Endothelial cell (in vitro differentiated cells): ENCODE measurements at regions not wholly inside any gene's neighbourhood (a gene's known extent, or its start where the extent isn't known, plus 50 kb on each side); places are given as distances from the start of the nearest gene placed in this dataset.

Source experiments
- DNase-seq: peaks from one replicate; pipeline ENCODE4 v3.0.0; 2021; ENCODE audit warnings: low spot score
- H3K27ac Mint-ChIP-seq: one replicate; pipeline ENCODE4 v1.8.0; 2021; ENCODE audit warnings: mixed read lengths, inconsistent platforms; ENCODE audit not compliant: unreplicated experiment
- H3K27me3 Mint-ChIP-seq: one replicate; pipeline ENCODE4 v1.8.0; 2021; ENCODE audit warnings: mild to moderate bottlenecking, moderate library complexity, mixed read lengths, inconsistent platforms; ENCODE audit not compliant: unreplicated experiment
- H3K36me3 Mint-ChIP-seq: one replicate; pipeline ENCODE4 v1.8.0; 2021; ENCODE audit warnings: mild to moderate bottlenecking, low read depth, mixed read lengths, inconsistent platforms; ENCODE audit not compliant: unreplicated experiment
- H3K4me1 Mint-ChIP-seq: one replicate; pipeline ENCODE4 v1.8.0; 2021; ENCODE audit warnings: mild to moderate bottlenecking, mixed read lengths, inconsistent platforms; ENCODE audit not compliant: unreplicated experiment
- H3K4me3 Mint-ChIP-seq: one replicate; pipeline ENCODE4 v1.8.0; 2021; ENCODE audit warnings: mild to moderate bottlenecking, mixed read lengths, inconsistent platforms; ENCODE audit not compliant: unreplicated experiment
- H3K9me3 Mint-ChIP-seq: one replicate; pipeline ENCODE4 v1.8.0; 2021; ENCODE audit warnings: mixed read lengths, inconsistent platforms; ENCODE audit not compliant: unreplicated experiment
- CTCF ChIP-seq: fragments of 200-600 bp; sonication (generic); IDR thresholded peaks from one replicate; pipeline ENCODE4 v1.5.0; 2021; ENCODE audit warnings: antibody characterized with exemption; ENCODE audit not compliant: unreplicated experiment

GRCh38 chr3:72052841-72053409, 268.0 kb upstream of the PROK2 start:
- no peak for TF ChIP-seq CTCF
- Mint-ChIP-seq H3K4me3 (no peak overlapping the region), H3K9me3 (no peaks in the 10 kb centered on the region), H3K27ac (no peak overlapping the region), H3K4me1 (no peaks in the 10 kb centered on the region), H3K36me3 (no peaks in the 10 kb centered on the region), H3K27me3 (peaks cover 1% of the 10 kb centered on the region)
- DNase-seq = no peak

GRCh38 chr3:72050771-72051170, 265.8 kb upstream of the PROK2 start:
- Mint-ChIP-seq H3K27me3 (peaks cover 2% of the 10 kb centered on the region), H3K36me3 (no peaks in the 10 kb centered on the region), H3K27ac (no peak overlapping the region), H3K4me3 (no peak overlapping the region), H3K4me1 (no peaks in the 10 kb centered on the region), H3K9me3 (no peaks in the 10 kb centered on the region)
- no peak for TF ChIP-seq CTCF
- DNase-seq = no peak

GRCh38 chr3:72050048-72050632, 265.2 kb upstream of the PROK2 start:
- Mint-ChIP-seq H3K9me3 (no peaks in the 10 kb centered on the region), H3K27ac (no peak overlapping the region), H3K36me3 (no peaks in the 10 kb centered on the region), H3K4me1 (no peaks in the 10 kb centered on the region), H3K4me3 (no peak overlapping the region), H3K27me3 (peaks cover 2% of the 10 kb centered on the region)
- no peak for TF ChIP-seq CTCF
- DNase-seq = no peak

GRCh38 chr3:72049300-72049699, 264.4 kb upstream of the PROK2 start:
- no peak for TF ChIP-seq CTCF
- H3K27ac Mint-ChIP-seq = no peak overlapping the region
- H3K4me1 Mint-ChIP-seq = peaks cover 4% of the 10 kb centered on the region
- H3K27me3 Mint-ChIP-seq = peaks cover 2% of the 10 kb centered on the region
- H3K4me3 Mint-ChIP-seq = no peak overlapping the region
- H3K36me3 Mint-ChIP-seq = no peaks in the 10 kb centered on the region
- H3K9me3 Mint-ChIP-seq = no peaks in the 10 kb centered on the region
- no peak for DNase-seq

- Mint-ChIP-seq H3K27me3 (peaks cover 2% of the 10 kb centered on the region), H3K9me3 (no peaks in the 10 kb centered on the region), H3K4me3 (no peak overlapping the region), H3K4me1 (peaks cover 8% of the 10 kb centered on the region), H3K27ac (no peak overlapping the region), H3K36me3 (no peaks in the 10 kb centered on the region)
- no peak for TF ChIP-seq CTCF
- no peak for DNase-seq
These were observed 263.9 kb upstream of the PROK2 start for GRCh38 chr3:72048873-72049272.
